PC-3 (cell line): ENCODE measurements at regions not wholly inside any gene's neighbourhood (a gene's known extent, or its start where the extent isn't known, plus 50 kb on each side); places are given as distances from the start of the nearest gene placed in this dataset.

Experiments used
- EZH2 ChIP-seq: fragments of 300-600 bp; sonication (generic); IDR thresholded peaks from one replicate; pipeline ENCODE4 v1.6.1; 2017; ENCODE audit warnings: antibody characterized with exemption, mild to moderate bottlenecking, low read length; ENCODE audit not compliant: unreplicated experiment
- TF ChIP-seq, protein P1 (sequence below): fragments of 300-600 bp; sonication (generic); conservative IDR thresholded peaks from 2 replicates; pipeline ENCODE4 v1.5.1; 2017; ENCODE audit warnings: antibody characterized with exemption, low read depth, mild to moderate bottlenecking, low read length

DNA sequence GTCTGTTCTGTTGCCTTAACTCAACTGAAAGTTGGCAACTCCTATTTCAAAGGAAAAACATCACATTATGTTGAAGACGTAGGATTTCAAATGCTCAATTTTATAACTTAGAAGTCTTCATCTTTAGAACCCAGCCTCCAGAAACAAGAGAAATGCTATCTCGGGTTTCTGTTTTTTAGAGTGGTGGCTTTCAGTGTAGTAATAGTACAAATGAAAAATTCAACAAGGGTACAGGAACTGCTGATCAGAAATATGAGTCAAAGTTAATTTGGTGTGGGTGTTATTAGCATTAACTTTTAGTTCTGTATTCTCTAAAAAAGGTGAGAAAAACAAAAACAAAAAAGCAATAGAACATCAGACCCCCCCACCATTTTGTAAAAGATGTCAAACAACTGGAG lies 56.6 kb upstream of the FLT1 start:
- TF ChIP-seq, protein P1, sequence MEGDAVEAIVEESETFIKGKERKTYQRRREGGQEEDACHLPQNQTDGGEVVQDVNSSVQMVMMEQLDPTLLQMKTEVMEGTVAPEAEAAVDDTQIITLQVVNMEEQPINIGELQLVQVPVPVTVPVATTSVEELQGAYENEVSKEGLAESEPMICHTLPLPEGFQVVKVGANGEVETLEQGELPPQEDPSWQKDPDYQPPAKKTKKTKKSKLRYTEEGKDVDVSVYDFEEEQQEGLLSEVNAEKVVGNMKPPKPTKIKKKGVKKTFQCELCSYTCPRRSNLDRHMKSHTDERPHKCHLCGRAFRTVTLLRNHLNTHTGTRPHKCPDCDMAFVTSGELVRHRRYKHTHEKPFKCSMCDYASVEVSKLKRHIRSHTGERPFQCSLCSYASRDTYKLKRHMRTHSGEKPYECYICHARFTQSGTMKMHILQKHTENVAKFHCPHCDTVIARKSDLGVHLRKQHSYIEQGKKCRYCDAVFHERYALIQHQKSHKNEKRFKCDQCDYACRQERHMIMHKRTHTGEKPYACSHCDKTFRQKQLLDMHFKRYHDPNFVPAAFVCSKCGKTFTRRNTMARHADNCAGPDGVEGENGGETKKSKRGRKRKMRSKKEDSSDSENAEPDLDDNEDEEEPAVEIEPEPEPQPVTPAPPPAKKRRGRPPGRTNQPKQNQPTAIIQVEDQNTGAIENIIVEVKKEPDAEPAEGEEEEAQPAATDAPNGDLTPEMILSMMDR = no peak
- TF ChIP-seq EZH2 = no peak
